GM12873 (cell line): ENCODE measurements at regions not wholly inside any gene's neighbourhood (a gene's known extent, or its start where the extent isn't known, plus 50 kb on each side); places are given as distances from the start of the nearest gene placed in this dataset.
A peak's percentile ranks its signal among the peaks of the same experiment; 100 is the strongest.

Experiments used
- TF ChIP-seq, protein P1 (sequence below): IDR thresholded peaks from 2 replicates; pipeline ENCODE4 v1.5.1; 2012; ENCODE audit warnings: low read depth, mild to moderate bottlenecking, moderate library complexity, low read length, control low read depth; ENCODE audit not compliant: insufficient read depth; ENCODE audit errors: missing control alignments

DNA sequence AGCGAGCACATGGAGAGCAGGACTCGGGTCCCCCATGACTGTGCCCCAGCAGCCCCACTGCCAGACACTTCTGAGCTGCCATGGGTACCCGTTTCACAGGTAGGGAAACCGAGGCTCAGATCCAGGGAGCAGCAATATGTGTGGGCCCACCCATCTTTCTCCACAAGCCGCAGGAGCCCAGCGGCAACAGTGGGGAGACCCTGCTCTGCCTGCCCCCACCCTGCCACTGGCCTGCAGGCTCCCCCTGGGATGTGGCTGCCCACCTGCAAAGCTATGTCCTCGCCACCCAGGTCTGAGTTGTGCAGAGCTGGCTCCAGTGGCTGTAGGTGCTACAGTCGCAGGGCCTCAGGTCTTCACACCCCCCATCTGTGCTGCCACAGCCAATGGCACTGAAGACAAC is 50.6 kb upstream of the C1QTNF9B start:
- TF ChIP-seq, protein P1, sequence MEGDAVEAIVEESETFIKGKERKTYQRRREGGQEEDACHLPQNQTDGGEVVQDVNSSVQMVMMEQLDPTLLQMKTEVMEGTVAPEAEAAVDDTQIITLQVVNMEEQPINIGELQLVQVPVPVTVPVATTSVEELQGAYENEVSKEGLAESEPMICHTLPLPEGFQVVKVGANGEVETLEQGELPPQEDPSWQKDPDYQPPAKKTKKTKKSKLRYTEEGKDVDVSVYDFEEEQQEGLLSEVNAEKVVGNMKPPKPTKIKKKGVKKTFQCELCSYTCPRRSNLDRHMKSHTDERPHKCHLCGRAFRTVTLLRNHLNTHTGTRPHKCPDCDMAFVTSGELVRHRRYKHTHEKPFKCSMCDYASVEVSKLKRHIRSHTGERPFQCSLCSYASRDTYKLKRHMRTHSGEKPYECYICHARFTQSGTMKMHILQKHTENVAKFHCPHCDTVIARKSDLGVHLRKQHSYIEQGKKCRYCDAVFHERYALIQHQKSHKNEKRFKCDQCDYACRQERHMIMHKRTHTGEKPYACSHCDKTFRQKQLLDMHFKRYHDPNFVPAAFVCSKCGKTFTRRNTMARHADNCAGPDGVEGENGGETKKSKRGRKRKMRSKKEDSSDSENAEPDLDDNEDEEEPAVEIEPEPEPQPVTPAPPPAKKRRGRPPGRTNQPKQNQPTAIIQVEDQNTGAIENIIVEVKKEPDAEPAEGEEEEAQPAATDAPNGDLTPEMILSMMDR, result no peak

DNA sequence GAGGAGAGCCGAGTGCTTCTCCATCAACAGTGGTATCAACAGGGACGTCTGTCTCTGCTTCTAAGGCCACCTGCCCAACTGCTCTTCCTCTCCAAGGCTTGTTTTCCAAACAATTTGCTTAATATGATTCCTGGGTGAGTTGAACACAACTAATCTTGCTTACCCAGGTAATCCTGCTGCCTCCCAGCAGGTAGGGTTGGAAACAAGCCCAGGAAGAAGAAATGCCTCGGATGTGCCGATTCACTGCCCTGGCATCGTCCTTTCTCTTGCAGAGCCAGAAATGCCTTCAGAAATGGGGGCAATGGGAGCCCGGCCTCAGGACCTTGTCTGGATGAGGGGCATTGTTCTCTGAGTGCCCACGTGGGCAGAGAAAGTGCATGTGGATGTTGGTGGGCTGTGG is 51.9 kb upstream of the C1QTNF9B start:
- TF ChIP-seq, protein P1, result no peak

DNA sequence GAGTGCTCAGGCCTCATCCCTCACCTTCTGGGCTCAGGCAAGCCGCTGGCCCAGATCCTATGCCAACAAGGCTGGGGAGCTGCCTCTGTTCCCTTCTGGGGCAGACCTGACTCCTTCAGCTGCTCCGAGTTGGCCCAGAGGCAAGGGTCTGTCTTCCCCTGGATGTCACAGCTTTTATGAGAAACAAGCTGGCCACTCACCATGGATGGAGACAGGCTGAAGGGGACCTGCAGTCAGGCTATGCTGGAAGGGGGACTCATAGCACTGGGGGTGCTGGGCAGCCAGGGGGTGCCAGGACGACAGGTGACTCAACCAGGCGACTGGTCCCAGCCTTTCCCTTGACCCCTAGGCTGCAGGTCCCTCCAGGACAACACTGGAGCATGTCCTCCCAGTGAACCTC is 52.4 kb upstream of the C1QTNF9B start:
- TF ChIP-seq, protein P1, result no peak

DNA sequence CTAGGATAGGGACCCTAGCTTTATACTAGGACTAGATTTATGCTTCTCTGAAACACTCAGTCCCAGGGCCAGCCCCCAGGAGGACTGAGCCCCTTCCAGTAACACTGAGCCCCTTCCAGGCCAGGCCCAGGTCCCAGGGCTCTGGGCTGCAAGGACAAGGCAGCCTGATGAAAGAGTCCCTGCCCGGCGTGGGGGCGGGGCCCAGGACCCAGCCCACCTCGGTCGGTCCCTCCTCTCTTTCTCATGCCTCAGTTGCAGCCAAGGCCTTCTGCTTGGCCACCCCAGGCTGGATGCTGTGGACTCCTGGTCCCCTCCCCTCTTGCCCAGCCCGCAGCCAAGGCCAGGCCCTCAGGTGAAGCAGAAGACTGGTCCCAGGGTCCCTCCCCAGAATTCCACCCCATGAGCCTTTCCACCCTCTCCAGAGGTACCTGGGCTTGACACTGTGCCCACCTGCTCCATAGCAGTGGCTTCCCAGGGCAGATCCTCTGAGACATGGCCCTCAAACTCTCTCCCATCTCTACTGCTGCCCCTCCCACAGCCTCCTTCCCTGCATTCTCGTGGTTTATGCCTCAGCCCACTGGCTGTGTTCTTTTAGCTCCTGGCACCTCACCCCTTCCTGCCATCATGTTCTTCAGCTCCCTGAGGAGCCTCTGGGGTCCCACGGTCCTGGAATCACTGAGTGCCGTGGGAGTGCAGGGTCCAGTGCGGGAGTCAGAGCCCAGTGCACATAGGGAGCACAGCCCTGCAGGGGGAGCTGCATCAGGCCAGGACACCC is 53.6 kb upstream of the C1QTNF9B start:
- TF ChIP-seq, protein P1, result peak; percentile 23

DNA sequence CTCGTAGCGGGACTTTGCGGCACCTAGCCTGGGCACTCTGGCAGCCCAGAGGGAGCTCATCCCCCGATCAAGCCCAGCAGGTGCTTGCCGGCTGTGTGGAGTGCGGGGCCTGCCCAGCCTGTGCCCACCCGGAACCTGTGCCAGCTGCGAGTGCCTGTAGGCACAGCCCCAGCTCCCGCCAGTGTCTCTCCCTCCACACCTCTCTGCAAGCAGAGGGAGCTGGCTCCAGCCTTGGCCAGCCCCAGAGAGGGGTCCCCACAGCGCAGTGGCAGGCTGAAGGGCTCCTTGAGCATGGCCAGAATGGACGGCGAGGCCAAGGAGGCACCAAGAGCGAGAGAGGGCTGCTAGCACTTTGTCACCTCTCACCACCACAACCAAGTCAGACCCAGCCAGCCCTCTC is 55.5 kb upstream of the C1QTNF9B start:
- TF ChIP-seq, protein P1, result no peak

DNA sequence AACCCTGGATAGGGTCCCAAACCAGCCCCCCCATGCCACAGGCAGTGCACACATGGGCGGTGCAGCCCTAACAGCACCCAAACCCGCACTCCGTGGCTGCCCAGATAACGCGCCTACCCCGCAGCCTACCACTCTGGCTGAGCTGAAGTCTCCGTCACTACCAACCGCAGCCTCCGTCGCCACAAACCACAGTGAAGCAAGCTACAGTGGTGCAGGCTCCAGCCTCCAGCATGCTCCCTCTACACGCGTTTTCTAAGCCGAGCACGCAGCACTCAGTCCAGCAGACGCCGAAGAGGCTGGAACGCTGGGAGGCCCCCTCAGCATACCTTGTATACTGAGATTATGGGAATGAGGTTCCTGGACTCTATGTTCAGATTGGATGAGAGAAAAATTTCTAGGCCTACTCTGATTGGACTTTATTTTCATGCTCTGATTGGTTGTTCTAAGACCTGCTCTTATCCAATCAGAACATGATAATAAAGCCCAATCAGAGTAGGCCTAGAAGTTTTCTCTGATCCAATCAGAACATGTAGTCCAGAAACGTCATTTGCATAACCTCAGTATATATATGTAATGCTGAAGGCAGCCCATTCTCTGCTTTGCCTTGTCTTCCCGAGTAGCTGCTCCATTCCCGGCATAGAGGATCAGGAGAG is 56.7 kb upstream of the C1QTNF9B start:
- TF ChIP-seq, protein P1, result no peak

DNA sequence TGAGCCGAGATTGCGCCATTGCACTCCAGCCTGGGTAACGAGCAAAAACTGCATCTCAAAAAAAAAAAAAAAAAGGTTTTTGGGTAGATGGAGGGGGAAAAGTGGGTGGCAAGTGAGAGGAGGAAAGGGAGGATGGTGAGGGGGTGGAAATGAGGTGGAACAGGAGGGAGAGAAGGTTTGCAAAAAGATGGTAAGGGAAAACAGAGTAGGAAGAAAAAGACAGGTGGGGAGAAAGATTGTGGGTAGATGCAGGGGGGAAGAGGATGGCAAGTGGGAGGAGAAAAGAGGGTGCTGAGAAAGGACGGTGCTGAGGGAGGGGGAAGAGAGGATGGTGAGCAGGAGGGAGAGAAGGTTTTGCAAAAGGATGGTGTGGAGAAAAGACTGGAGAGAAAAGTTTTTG is 57.8 kb upstream of the C1QTNF9B start:
- TF ChIP-seq, protein P1, result no peak
